Activated naive CD8-positive, alpha-beta T cell treated with anti-CD3 and anti-CD28 coated beads, Interleukin-2, amount 50 U/mL, for 16 hours (primary cell): ENCODE measurements at regions not wholly inside any gene's neighbourhood (a gene's known extent, or its start where the extent isn't known, plus 50 kb on each side); places are given as distances from the start of the nearest gene placed in this dataset.
"Not testable (repeated sequence)": the region's sequence is repeated elsewhere in the genome, so short reads cannot be mapped to it uniquely, and the experiment has no call there.

Experiments used
- DNase-seq: peaks from one replicate; pipeline ENCODE4 v3.0.0-alpha.2; 2020; ENCODE audit warnings: low read depth, low spot score

DNA sequence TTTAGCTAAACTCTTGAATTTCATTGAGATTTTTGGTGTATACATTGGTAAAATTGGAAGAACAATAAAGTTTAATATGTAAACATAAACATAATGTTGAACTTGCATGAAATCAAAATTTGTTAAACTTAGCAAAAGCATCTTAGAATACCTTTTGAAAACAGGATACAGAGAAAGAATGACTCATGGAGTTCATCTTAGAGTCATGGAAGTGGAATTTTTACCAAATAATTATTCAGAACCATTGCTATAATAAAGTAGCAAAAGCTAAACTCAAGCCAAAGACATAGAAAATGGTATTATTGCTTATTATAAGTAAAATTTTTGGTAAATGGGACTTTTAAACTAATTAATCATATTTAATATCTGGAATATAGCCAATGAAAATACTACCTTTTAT, 841.6 kb upstream of the SLC39A10 start:
- DNase-seq, result no peak

DNA sequence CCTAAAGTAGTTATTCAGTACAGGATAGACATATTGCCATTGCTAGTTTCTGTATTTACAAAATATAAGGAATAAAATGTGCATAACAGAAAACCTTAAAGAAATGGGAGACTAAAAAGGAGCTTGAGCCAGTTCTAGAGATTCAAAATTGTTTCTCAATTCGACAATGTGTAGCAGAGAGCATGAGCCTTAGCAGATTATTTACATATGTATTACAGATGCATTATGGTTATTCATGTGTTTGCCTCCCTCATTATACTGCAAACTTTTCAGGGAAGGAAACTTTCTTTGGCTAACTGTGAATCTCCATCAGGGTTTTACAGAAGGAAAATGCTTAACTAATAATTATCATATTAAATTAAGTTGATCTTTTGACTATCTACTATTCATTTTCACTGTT, 854.4 kb upstream of the SLC39A10 start:
- no peak for DNase-seq

DNA sequence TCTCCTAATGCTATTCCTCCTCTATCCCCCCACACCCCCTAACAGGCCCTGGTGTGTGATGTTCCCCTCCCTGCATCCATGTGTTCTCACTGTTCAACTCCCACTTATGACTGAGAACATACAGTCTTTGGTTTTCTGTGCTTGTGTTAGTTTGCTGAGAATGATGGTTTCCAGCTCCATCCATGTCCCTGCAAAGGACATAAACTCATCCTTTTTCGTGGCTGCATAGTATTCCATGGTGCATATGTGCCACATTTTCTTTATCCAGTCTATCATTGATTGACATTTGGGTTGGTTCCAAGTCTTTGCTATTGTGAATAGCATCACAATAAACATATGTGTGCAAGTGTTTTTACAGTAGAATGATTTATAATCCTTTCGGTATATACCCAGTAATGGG, 870.0 kb upstream of the SLC39A10 start:
- not testable (repeated sequence) for DNase-seq

DNA sequence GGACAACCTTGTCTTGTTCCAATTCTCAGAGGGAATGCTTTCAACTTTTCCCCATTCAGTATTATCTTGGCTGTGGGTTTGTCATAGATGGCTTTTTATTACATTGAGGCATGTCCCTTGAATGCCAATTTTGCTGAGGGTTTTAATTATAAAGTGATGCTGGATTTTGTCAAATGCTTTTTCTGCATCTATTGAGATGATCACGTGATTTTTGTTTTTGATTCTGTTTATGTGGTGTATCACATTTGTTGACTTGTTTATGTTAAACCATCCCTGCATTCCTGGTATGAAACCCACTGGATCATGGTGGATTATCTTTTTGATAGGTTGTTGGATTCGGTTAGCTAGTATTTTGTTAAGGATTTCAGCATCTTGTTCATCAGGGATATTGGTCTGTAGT, 885.6 kb upstream of the SLC39A10 start:
- not testable (repeated sequence) for DNase-seq

DNA sequence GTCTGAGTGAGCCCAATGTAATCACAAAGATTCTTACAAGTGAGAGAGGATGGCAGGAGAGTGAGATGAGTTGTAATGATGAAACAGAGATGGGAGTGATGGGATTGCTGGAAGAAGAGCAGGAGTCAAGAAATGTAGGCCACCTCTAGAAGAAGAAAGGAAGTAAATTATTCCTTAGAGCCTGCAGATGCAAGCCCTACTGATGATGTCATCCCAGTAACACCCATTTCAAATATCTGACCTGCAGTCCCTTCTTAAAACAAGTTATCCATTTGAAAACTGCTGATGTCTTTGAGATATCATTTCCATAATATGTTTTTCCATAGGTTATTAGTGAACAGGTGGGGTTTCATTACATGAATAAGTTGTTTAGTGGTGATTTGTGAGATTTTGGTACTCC, 888.0 kb upstream of the SLC39A10 start:
- no peak for DNase-seq

DNA sequence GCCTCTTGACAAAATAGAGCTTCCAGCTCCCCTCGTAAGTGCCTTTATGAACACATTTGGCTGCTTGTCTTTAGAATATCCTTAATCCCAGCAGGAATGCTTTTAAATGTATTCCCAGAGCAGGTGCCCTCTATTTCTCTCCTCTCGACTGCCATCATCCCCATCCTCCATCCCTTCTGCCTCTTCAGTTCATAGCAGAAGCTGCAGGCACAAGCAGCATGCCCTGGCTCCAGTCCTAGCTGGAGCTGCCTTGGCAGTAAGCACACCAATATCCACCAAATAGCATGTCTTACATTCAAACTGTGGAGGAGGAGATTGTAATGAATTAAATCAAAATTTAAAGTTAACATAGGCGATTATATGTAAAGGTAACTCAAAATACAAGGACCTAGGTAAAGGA, 891.3 kb upstream of the SLC39A10 start:
- no peak for DNase-seq

DNA sequence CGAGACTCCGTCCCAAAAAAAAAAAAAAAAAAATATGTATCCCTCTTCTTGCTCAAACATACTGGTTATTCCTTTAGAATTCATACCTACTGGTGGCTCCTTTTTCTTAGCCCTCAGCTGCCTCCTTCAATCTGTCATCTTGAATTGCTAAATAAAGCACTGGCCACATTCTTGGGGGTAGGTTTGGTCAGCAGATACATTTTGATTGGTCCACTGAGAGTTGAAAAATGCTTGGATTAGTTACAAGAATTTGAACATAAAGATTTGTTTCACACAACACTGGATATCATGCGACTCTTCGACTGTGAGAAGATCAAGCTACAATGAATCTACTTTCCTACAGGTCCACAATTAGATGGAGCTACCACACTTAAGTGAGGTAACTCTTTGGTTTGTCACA, 906.1 kb upstream of the SLC39A10 start:
- DNase-seq, result no peak

DNA sequence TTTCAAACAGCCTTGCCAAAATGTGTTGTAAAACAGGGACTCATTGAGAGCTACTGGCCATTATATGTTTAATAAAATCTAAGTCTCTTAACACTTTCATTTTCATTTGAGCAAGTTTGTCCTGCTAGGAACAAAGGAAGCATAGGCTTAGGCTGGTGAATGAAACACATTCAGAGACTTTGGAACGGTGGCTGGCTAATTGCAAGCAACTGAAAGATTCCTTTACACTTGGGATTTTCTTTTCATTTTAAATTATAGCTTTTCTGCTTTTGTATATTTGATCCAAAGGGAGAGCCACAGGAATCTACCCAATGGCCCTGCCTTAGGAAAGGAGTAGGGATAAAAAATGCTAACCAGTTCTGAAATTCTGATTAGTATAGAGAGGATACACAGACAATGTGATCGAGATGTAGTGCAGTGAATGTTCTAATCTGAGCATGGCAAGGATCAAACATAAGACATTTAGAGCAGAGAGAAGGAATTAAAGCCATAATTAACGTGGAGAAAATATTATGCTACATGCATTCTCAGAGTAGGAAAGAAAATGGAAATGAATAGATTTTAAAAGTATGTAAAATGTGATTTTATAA, 911.4 kb upstream of the SLC39A10 start:
- DNase-seq, result no peak

DNA sequence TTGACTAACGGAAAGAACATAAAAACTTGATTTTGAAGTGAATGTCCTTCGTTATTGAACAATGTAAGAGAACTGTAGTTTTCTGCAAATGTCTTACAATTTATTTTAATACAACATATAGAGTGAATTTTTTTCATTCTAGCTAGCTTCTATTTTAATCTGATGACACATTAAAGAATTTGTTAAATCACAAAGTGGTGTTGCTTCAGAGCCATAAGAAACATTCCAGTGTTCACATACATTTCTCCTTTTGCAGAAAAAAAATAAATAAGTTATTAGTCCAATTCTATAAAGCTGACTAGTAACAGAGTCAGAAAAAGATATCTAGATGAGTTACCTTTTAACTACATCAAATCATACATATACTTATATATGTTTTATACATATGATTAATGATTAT, 914.3 kb upstream of the SLC39A10 start:
- DNase-seq, result no peak

DNA sequence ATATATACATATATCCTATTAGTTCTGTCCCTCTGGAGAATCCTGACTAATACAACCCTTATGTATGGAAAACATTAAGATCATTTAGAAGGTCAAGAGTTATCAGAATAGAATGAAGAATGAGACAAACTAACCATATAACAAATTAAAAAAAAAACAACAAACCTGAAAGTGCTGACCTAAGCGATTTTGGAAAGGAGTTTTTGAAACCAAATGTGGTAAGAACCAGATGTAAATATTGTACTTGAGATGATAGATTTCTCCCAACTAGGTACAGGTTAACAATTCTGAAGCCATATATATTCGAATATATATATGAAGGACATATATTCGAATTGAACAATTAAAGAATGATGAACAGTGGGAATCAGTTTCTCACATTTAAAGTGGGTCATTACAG, 917.8 kb upstream of the SLC39A10 start:
- DNase-seq, result no peak

DNA sequence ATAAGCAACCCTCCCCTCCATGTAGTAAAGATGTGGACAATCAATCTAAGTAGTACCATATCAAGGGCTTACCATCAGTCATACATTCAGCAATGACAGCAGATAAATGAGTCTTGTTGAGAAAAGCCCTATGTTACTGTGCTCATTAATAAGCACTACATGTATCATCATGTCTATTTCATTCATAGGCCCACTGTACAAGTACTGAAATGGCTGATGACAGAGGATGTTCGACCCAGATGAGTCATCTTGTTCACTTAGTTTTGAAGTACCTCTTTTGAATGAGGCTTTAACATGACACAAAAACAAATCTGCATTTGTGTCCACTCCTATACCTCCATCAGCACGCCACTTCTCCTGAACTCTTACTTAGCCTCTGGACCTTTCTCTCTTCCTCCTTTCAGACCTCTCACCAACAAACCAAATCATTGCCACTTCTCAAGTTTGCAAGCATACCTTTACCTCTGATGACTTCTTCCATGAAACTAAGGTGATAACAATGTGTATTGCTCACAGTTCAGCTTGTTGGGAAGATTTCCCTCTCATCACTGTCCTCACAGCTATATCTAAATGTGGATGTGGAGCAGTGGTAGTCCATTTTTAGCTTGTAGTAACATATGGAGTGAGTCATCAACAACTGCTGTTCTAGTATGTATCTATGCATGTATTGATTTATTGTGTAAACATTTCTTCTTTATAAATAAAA, 921.0 kb upstream of the SLC39A10 start:
- DNase-seq, result no peak

DNA sequence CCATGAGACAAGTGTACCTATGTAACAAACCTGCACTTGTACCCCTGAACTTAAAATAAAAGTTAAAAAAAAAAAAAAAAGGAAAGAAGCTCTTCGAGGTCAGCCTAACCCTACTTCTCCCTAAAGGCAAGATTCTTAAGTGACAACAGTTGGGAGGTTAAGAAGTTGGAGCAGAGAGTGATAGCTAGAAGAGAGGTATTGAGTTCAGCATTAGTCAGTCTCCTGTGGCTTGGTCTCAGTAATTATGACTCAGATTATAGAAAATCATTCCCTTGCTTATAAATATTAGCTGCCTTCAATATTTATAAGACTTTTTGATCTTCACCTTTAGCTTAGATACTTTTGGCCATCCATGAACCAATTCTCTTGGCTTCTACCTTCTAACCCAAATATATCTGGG, 926.8 kb upstream of the SLC39A10 start:
- DNase-seq, result no peak

DNA sequence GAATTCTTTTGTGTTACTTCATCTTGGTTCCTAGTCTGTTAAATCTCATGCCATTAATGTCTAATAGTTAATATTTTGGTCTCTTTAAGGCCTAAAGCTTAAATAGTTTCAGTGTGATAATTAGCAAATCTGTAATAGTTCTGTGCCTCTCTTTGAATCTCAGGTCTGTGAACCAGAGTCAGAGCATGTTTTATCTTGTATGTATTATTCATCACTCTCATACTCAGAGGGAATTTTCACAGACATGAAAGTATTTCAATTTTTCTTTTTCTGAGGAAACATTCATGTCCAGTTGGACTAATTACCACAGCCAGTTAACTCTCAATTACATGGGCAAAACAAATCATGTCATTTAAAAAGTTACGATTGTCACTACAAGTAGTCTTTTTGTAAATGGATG, 931.9 kb upstream of the SLC39A10 start:
- no peak for DNase-seq

DNA sequence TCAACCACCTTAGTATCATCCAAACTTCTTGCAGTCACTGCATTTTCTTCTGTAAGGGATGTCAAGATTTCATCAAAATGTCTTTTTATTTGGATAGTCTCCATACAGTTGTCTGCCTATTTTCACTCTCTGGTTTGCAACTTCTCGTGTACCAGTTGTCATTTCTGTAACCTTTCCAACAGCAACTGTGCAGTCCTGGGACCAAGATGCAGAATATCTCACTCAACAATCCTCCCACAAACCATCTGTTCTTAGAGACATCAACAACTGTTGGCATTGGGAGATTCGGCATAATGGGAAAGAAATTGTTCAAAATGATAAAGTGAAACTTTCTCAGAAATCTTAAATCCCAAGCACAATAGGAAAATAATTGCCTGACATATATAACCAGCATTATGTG, 933.6 kb upstream of the SLC39A10 start:
- no peak for DNase-seq

DNA sequence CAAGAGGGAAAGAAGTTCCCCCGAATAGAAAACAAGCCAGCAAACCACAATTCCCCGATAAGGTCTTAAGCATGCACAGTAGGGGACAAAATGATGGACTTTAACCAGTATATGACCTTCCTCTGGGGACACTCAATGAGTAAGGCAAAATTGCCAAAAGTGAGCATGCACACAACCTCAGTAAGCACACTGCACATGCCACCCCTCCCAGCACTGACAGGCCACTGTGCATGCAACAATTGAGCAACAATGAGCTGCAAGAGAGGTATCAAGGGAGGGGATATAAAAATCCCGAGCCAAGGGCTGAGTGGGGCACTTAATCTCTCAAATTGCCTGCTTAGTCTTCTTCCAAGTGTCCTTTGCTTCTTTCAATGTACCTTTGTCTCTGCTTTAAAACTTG, 935.8 kb upstream of the SLC39A10 start:
- no peak for DNase-seq

DNA sequence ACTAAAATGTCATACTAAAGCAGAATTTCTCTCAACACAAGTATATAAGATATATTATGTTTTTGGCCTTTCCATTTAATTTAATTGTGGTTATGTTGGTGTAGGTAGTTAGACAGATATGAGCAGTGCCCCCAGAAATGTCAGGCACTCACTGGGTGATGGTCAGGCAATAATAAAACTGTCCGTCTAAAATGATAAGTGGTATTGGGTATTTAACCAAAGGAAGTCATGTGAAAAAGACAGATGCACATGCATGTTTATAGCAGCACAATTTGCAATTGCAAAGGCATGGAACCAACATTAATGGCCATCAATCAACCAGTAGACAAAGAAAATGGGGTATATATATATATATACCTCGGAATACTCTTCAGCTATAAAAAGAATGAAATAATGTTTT, 936.6 kb upstream of the SLC39A10 start:
- DNase-seq, result no peak

DNA sequence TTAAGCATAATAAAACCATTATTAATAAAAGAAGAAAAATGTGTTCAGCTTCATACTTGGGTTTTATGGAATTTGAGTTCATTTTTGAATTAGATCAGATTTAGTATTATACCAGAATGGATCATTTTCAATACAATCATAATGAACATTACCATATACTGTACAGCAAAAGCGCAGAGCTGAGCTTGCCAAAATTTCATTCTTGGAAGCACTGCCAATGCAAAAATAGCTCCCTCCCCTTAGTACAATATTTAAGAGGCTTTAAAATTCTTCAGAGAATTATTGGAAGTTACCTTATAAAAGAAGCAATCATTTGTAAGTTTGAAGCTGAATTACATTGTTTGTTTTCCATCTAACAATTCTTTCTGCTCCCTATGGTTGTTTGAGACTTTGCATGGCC, 938.1 kb upstream of the SLC39A10 start:
- DNase-seq, result no peak

DNA sequence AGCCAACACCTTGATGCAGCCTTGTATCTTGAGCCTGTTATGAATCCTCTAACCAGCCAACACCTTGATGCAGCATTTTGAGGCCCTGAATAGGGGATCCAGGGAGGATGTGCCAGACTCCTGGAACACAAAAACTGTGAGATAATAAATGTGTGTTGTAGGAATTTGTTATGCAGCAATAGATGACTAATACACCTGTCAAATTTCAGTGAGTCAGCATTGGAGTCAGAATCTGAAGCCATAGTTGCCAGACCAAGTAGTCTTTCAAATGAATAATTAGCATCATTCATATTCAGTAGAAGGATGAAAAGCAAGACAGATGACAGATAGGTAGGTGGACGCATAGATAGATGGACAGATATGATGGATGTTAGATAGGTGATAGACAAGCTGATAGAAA, 942.5 kb upstream of the SLC39A10 start:
- DNase-seq, result no peak

DNA sequence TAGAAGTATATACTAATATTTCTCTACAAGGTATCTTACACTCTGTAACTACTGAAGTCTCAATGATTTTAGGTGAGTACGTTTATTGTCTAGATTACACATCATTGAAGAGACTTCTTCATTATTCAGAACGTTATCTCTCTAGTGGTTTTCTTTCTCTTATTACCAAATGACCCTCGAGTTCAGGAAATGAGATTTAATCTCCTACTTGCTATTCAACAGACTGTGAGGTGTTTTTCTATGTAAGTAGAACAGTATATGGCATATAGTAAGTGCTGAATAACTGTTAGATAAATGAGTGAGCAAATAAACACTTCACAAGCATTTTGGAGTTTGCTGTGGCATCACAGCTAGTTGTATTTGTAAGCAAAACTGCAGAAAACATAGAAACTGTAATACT, 947.2 kb upstream of the SLC39A10 start:
- no peak for DNase-seq

DNA sequence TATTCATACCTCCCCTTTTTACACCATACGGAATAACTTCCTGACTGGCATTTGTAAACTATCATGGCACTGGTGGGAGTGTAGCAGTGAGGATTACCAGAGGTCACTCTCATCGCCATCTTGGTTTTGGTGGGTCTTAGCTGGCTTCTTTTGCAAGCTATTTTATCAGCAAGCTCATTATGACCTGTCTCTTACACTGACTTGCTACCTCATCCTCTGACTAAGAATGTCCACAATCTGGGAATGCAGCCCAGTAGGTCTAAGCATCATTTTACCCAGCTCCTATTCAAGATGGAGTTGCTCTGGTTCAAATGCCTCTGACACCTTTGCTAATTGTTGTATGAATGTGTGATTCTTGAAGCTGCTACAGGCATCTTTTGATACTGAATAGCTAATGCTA, 950.8 kb upstream of the SLC39A10 start:
- DNase-seq, result no peak

DNA sequence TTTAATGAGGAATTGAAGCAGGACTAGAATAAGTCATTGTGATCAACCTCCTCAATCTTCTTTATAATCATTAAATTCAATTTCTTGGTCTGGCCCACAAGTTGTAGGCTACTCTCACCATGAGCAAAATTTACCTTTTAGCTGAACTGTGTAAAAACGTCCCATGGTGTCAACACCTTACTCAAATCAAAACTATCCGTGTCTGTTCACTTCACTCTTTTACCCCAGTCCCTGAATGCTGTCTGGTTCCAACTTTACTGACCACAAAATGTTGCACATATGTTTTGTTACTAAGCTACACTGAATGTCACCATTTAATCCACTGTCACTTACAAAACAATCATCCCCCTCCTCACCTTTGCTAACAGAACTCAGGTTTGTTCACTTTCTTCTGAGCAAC, 951.6 kb upstream of the SLC39A10 start:
- DNase-seq, result no peak

DNA sequence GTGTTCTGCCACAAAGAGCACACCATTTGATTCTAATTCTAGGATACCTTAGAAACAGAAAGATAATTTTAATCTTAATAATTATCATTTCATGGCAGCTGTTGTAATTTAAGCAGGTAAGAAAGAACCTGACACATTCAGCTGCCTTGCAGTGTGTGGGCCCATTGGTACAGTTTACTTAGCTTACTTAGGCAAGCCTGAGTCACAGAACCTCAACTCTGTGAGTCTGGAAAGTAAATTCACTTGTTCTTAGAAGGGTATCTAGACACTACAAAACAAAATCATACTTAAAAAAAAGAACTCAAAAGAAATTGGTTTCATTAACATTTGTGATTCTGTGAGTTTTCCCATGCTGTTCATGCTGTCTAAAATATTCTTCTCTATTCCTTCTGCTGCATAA, 956.3 kb upstream of the SLC39A10 start:
- no peak for DNase-seq

DNA sequence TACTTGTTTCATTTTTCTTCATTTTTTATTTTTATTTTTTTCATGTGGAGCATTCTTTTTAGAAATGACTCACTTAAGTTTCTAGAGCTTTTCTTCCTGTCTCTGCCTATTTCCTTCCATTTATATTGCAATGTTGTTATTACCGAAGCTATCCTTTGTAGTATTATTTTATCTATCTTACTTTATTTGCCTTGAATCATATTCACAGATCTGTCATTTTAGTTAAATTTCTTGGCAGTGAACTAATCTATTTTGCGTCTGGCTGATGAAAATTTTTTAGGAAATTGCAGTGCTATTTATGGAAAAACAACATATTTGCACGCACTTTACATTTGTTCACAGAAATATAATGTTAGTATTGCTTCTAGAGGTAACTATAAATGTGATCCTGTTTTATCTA, 956.9 kb upstream of the SLC39A10 start:
- DNase-seq, result no peak

DNA sequence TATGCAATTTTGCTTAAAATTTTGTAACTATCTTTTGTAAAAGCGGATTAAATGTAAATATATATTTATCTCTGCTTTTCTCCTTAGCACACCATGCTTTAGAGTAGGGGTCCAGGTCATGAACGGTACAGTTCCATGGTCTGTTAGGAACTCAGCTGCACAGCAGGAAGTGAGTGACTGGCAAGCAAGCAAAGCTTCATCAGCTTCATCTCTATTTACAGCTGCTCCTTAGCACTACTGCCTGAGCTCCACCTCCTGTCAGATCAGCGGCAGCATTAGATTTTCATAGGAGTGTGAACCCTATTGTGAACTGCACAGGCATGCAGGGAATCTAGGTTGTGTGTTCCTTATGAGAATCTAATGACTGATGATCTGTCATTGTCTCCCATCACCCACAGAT, 959.0 kb upstream of the SLC39A10 start:
- DNase-seq, result no peak
